H1 (cell line): ENCODE measurements at regions not wholly inside any gene's neighbourhood (a gene's known extent, or its start where the extent isn't known, plus 50 kb on each side); places are given as distances from the start of the nearest gene placed in this dataset.
"Not testable (repeated sequence)": the region's sequence is repeated elsewhere in the genome, so short reads cannot be mapped to it uniquely, and the experiment has no call there.

Source experiments
- CTCF ChIA-PET: fragments of 300-600 bp; sonication (Branson Sonifier 250); formaldehyde crosslinking; loops from one replicate; lab custom pipeline; 2021; ENCODE audit not compliant: partially characterized antibody; lab: Charles Lee
- POLR2A ChIA-PET: fragments of 300-600 bp; sonication (Branson Sonifier 250); formaldehyde crosslinking; loops from one replicate; lab custom pipeline; 2021; ENCODE audit warnings: inconsistent platforms; ENCODE audit not compliant: partially characterized antibody; lab: Charles Lee
- DNase-seq, 2 experiments: peaks; one replicate each; pipeline versions ENCODE4 v3.0.0 to v3.0.0-alpha.2; 2010 to 2022; ENCODE audit warnings: low spot score in 2 of 2, low read depth in 1 of 2, mixed read lengths in 1 of 2
- FAIRE-seq: peaks from 2 replicates; lab custom pipeline; 2011; peaks lifted over from hg19 to GRCh38; lab: Jason Lieb, UNC
- H2AFZ ChIP-seq: 2 replicates; pipeline ENCODE4 v1.8.1; 2012; ENCODE audit warnings: low read length, inconsistent platforms
- H2AK5ac ChIP-seq: 2 replicates; pipeline ENCODE4 v1.6.1; 2013; ENCODE audit warnings: low read depth, low read length
- H2BK120ac ChIP-seq: replicated peaks from 2 replicates; pipeline ENCODE3; 2013; ENCODE audit warnings: low read depth, low read length, inconsistent platforms
- H2BK12ac ChIP-seq: 2 replicates; pipeline ENCODE4 v1.6.1; 2013; ENCODE audit warnings: low read depth, low read length
- H2BK15ac ChIP-seq: 2 replicates; pipeline ENCODE4 v1.6.1; 2013; ENCODE audit warnings: low read length
- H2BK20ac ChIP-seq: 2 replicates; pipeline ENCODE4 v1.6.1; 2013; ENCODE audit warnings: low read length
- H2BK5ac ChIP-seq: 2 replicates; pipeline ENCODE4 v1.6.1; 2013; ENCODE audit warnings: low read depth, low read length
- H3K14ac ChIP-seq: 2 replicates; pipeline ENCODE4 v1.6.1; 2013; ENCODE audit warnings: inconsistent platforms; ENCODE audit not compliant: insufficient read length
- H3K18ac ChIP-seq: 2 replicates; pipeline ENCODE4 v1.6.1; 2013; ENCODE audit warnings: low read length; ENCODE audit errors: extremely low read depth
- H3K23ac ChIP-seq: 2 replicates; pipeline ENCODE4 v1.6.1; 2013; ENCODE audit warnings: inconsistent platforms; ENCODE audit not compliant: insufficient read length
- H3K23me2 ChIP-seq: 2 replicates; pipeline ENCODE4 v1.6.1; 2013; ENCODE audit warnings: low read depth, low read length
- H3K27ac ChIP-seq: 2 replicates; pipeline ENCODE4 v1.6.1; 2011; ENCODE audit warnings: low read depth, low read length, inconsistent platforms
- H3K27me3 ChIP-seq, 4 experiments: replicated peaks in 1 of 4; 1 replicate in 1 of 4; 2 replicates in 3 of 4; pipeline versions ENCODE4 v1.6.1 to v1.8.1; 2011 to 2013; ENCODE audit warnings: low read length in 3 of 4, mild to moderate bottlenecking in 3 of 4, inconsistent platforms in 2 of 4, mixed read lengths in 2 of 4, moderate library complexity in 1 of 4; ENCODE audit not compliant: control insufficient read depth in 3 of 4, insufficient read depth in 3 of 4; ENCODE audit errors: extremely low read depth in 1 of 4
- H3K36me3 ChIP-seq, 4 experiments: 2 replicates each; pipeline versions ENCODE4 v1.6.1 to v1.8.1; 2011 to 2013; ENCODE audit warnings: mild to moderate bottlenecking in 4 of 4, low read length in 3 of 4, moderate library complexity in 2 of 4, control low read depth in 1 of 4, inconsistent platforms in 1 of 4; ENCODE audit not compliant: insufficient read depth in 4 of 4, control insufficient read depth in 2 of 4
- H3K4ac ChIP-seq: replicated peaks from 2 replicates; pipeline ENCODE3; 2013; ENCODE audit warnings: low read length, low read depth, mixed read lengths, inconsistent platforms; ENCODE audit not compliant: insufficient read length
- H3K4me1 ChIP-seq, 4 experiments: replicated peaks in 1 of 4; 1 replicate in 1 of 4; 2 replicates in 3 of 4; pipeline versions ENCODE4 v1.6.1 to v1.8.1; 2011 to 2013; ENCODE audit warnings: low read length in 3 of 4, inconsistent platforms in 2 of 4, mixed read lengths in 1 of 4; ENCODE audit not compliant: insufficient read depth in 4 of 4, control insufficient read depth in 3 of 4
- H3K4me2 ChIP-seq, 2 experiments: 2 replicates each; pipeline versions ENCODE4 v1.6.1 to v1.8.1; 2011 to 2013; ENCODE audit warnings: low read depth in 2 of 2, low read length in 2 of 2, control low read depth in 1 of 2, inconsistent platforms in 1 of 2, mild to moderate bottlenecking in 1 of 2; ENCODE audit not compliant: insufficient read depth in 1 of 2
- H3K4me3 ChIP-seq, 4 experiments: fragments of 200-600, 300-600 bp in 1 of 4; sonication (generic), shearing (Covaris generic), sonication (Bioruptor Twin) in 1 of 4; 2 replicates each; pipeline versions ENCODE4 v1.5.1 to v1.8.1; 2011 to 2016; ENCODE audit warnings: low read length in 4 of 4, low read depth in 3 of 4, control low read depth in 2 of 4, inconsistent platforms in 2 of 4, mild to moderate bottlenecking in 2 of 4, mixed read lengths in 1 of 4, moderate library complexity in 1 of 4; ENCODE audit not compliant: insufficient read depth in 2 of 4; ENCODE audit errors: extremely low read depth in 1 of 4
- H3K56ac ChIP-seq: replicated peaks from 2 replicates; pipeline ENCODE3; 2013; ENCODE audit warnings: low read depth, mild to moderate bottlenecking, mixed read lengths, low read length, inconsistent platforms; ENCODE audit not compliant: insufficient read length
- H3K79me1 ChIP-seq: 2 replicates; pipeline ENCODE4 v1.6.1; 2013; ENCODE audit warnings: low read depth, low read length, control low read depth
- H3K79me2 ChIP-seq, 2 experiments: 2 replicates each; pipeline versions ENCODE4 v1.6.1 to v1.8.1; 2012 to 2013; ENCODE audit warnings: low read length in 2 of 2, mild to moderate bottlenecking in 2 of 2, inconsistent platforms in 1 of 2; ENCODE audit not compliant: insufficient read depth in 2 of 2, control insufficient read depth in 1 of 2
- H3K9ac ChIP-seq, 4 experiments: replicated peaks in 1 of 4; 1 replicate in 1 of 4; 2 replicates in 3 of 4; pipeline versions ENCODE4 v1.6.1 to v1.8.1; 2011 to 2013; ENCODE audit warnings: low read depth in 3 of 4, low read length in 3 of 4, control low read depth in 2 of 4, mild to moderate bottlenecking in 2 of 4, moderate library complexity in 2 of 4, inconsistent platforms in 1 of 4; ENCODE audit errors: extremely low read depth in 1 of 4
- H3K9me3 ChIP-seq, 2 experiments: 2 replicates each; pipeline versions ENCODE4 v1.6.1 to v1.8.1; 2012 to 2013; ENCODE audit warnings: mild to moderate bottlenecking in 2 of 2, moderate library complexity in 2 of 2, control low read depth in 1 of 2, inconsistent platforms in 1 of 2, low read depth in 1 of 2, low read length in 1 of 2, mixed read lengths in 1 of 2; ENCODE audit not compliant: insufficient read depth in 2 of 2
- H4K20me1 ChIP-seq, 2 experiments: replicated peaks in 1 of 2; 2 replicates each; pipeline versions ENCODE3 to v1.8.1; 2011 to 2013; ENCODE audit warnings: inconsistent platforms in 2 of 2, low read length in 2 of 2, mild to moderate bottlenecking in 1 of 2; ENCODE audit not compliant: insufficient read depth in 2 of 2, control insufficient read depth in 1 of 2
- H4K5ac ChIP-seq: 2 replicates; pipeline ENCODE4 v1.6.1; 2013; ENCODE audit warnings: low read length, low read depth, mixed read lengths, inconsistent platforms; ENCODE audit not compliant: insufficient read length
- H4K8ac ChIP-seq: 2 replicates; pipeline ENCODE4 v1.8.0; 2013; ENCODE audit warnings: mild to moderate bottlenecking, moderate library complexity, low read length, inconsistent platforms; ENCODE audit not compliant: insufficient read depth; ENCODE audit errors: extremely low read depth
- H4K91ac ChIP-seq: replicated peaks from 2 replicates; pipeline ENCODE3; 2013; ENCODE audit warnings: low read length, mixed read lengths, inconsistent platforms; ENCODE audit not compliant: insufficient read length
- WGBS, 2 experiments: shearing (Covaris generic) in 1 of 2; methylation state at CpG; one replicate each; pipeline versions ENCODE4 v1.1.6 to v1.1.7; 2013 to 2015; ENCODE audit warnings: low lambda C conversion rate in 2 of 2, mixed read lengths in 2 of 2, inconsistent platforms in 1 of 2, low coverage in 1 of 2, missing lambda C conversion rate in 1 of 2; ENCODE audit not compliant: insufficient replicate concordance in 2 of 2, insufficient coverage in 1 of 2, insufficient read length in 1 of 2; ENCODE audit errors: extremely low coverage in 1 of 2, missing lambda C conversion rate in 1 of 2; 5-methylcytosine and 5-hydroxymethylcytosine counted together

- FAIRE-seq, H2BK12ac ChIP-seq, H3K79me1 ChIP-seq, H3K4me1 ChIP-seq, H3K27ac ChIP-seq, H2AFZ ChIP-seq, H2BK120ac ChIP-seq, H4K5ac ChIP-seq, H3K4ac ChIP-seq, H3K27me3 ChIP-seq, H3K18ac ChIP-seq, H3K79me2 ChIP-seq, H2BK20ac ChIP-seq, DNase-seq, H2AK5ac ChIP-seq, H4K8ac ChIP-seq, H3K4me3 ChIP-seq, H3K14ac ChIP-seq, H4K20me1 ChIP-seq, H3K23ac ChIP-seq, H2BK5ac ChIP-seq, H2BK15ac ChIP-seq, H3K9ac ChIP-seq, H3K23me2 ChIP-seq, H4K91ac ChIP-seq, H3K9me3 ChIP-seq, H3K4me2 ChIP-seq, H3K56ac ChIP-seq, H3K36me3 ChIP-seq, POLR2A ChIA-PET: not testable (repeated sequence)
- CTCF ChIA-PET = interaction anchor here (1.1 to 1.2 kb wide), 2 partner anchors 10 to 82 kb away, joined by 3 read pairs; no protein-coding TSS in a partner anchor
- 85% methylated on average over 3 of the region's 3 CpGs; no CpG with 5 or more reads in 1 of the 2 experiments for WGBS, 2 experiments
Observed at GRCh38 chr5:103858367-103858766, 295.8 kb upstream of the NUDT12 start.
